ENCODE measurements at regions not wholly inside any gene's neighbourhood (a gene's known extent, or its start where the extent isn't known, plus 50 kb on each side); places are given as distances from the start of the nearest gene placed in this dataset.

- Mint-ChIP-seq H3K27me3 (no peaks in the 10 kb centered on the region), H3K4me3 (no peak overlapping the region), H3K27ac (no peak overlapping the region), H3K36me3 (ENCODE audit: low read depth) (peaks cover 43% of the 10 kb centered on the region), H3K9me3 (peaks cover 16% of the 10 kb centered on the region), H3K4me1 (peaks cover 26% of the 10 kb centered on the region)
- DNase-seq = no peak
- ChIA-PET CTCF (no interaction called here), POLR2A (no interaction called here)
These were observed 49.7 kb downstream of the KLF12 start for GRCh38 chr13:74084375-74084935.

DNA sequence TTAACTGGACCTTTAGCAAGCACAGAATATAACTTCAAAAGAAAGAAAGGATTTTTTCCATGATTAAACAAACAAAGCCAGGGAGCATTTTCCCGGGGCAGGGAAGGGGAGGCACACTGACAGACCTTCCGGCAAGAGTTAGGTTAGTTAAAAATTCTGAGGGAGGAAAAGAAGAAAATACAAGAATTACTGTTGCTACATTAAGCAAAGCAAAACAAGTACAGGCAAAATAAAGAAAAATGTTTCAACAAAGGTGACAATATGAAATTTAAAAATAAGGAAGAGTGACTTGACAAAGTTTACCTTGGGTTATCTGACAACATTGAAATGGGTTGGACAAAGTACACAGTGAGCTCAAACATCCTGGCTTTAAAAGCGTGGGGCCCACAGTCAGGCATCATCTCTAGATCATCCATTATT is 51.5 kb downstream of the KLF12 start:
- POLR2A ChIA-PET = no interaction called here
- no peaks in the 10 kb centered on the region for H3K27me3 Mint-ChIP-seq
- CTCF ChIA-PET = no interaction called here

GRCh38 chr13:74080762-74081161 is 53.4 kb downstream of the KLF12 start:
- no peak overlapping the region for H3K4me3 Mint-ChIP-seq
- peaks cover 16% of the 10 kb centered on the region for H3K4me1 Mint-ChIP-seq
- ChIA-PET CTCF (interaction anchor here (0.6 kb wide), 1 partner anchor 111 kb away, joined by 3 read pairs; no protein-coding TSS in a partner anchor), POLR2A (interaction anchor here (0.6 kb wide), 1 partner anchor 10 kb away, joined by 5 read pairs; no protein-coding TSS in a partner anchor)
- peaks cover 37% of the 10 kb centered on the region for H3K36me3 Mint-ChIP-seq (ENCODE audit: low read depth)
- peaks cover 13% of the 10 kb centered on the region for H3K9me3 Mint-ChIP-seq
- DNase-seq = no peak
- no peak overlapping the region for H3K27ac Mint-ChIP-seq
- no peaks in the 10 kb centered on the region for H3K27me3 Mint-ChIP-seq

More for the DNA sequence above, 51.5 kb downstream of the KLF12 start:
- no peak for DNase-seq
- peaks cover 16% of the 10 kb centered on the region for H3K9me3 Mint-ChIP-seq
- H3K36me3 Mint-ChIP-seq (ENCODE audit: low read depth) = peaks cover 46% of the 10 kb centered on the region
- peaks cover 20% of the 10 kb centered on the region for H3K4me1 Mint-ChIP-seq
- no peak overlapping the region for H3K27ac Mint-ChIP-seq
- no peak overlapping the region for H3K4me3 Mint-ChIP-seq

GRCh38 chr13:74077792-74078191 is 56.4 kb downstream of the KLF12 start:
- Mint-ChIP-seq H3K4me1 (peaks cover 35% of the 10 kb centered on the region), H3K27me3 (no peaks in the 10 kb centered on the region), H3K36me3 (ENCODE audit: low read depth) (peaks cover 47% of the 10 kb centered on the region), H3K27ac (no peak overlapping the region), H3K4me3 (no peak overlapping the region), H3K9me3 (peaks cover 13% of the 10 kb centered on the region)
- CTCF ChIA-PET = interaction anchor here (0.6 kb wide), 1 partner anchor 477 kb away, joined by 3 read pairs; no protein-coding TSS in a partner anchor
- POLR2A ChIA-PET = no interaction called here
- DNase-seq = no peak

- no peak overlapping the region for H3K27ac Mint-ChIP-seq
- CTCF ChIA-PET = interaction anchor here (1.3 kb wide), 1 partner anchor 9 kb away, joined by 4 read pairs; no protein-coding TSS in a partner anchor
- peaks cover 10% of the 10 kb centered on the region for H3K9me3 Mint-ChIP-seq
These were observed 56.8 kb downstream of the KLF12 start for GRCh38 chr13:74077375-74077774.

DNA sequence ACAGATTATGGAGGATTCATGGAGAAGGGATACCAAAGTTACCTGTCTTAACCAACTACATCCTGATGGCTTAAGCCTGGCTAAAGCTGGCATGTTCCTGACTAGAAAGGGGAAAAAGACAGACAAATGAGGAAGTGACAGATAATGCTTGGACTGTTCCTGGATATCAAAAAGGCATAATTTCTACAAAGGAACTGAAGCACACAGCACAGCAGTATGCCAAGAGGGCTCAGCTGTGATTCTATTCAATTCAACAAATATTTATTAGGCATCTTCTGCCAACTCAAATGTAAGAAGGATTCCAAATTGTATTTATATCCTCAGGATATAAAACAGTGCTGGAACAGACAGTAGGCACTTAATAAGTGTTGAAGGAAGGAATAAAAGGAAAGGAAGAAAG is 59.5 kb downstream of the KLF12 start:
- Mint-ChIP-seq H3K4me3 (no peak overlapping the region), H3K4me1 (peaks cover 38% of the 10 kb centered on the region), H3K9me3 (peaks cover 5% of the 10 kb centered on the region), H3K36me3 (ENCODE audit: low read depth) (peaks cover 36% of the 10 kb centered on the region), H3K27me3 (no peaks in the 10 kb centered on the region), H3K27ac (no peak overlapping the region)
- DNase-seq = no peak
- ChIA-PET POLR2A (no interaction called here), CTCF (interaction anchor here (2.1 kb wide), 1 partner anchor 12 kb away, joined by 10 read pairs; no protein-coding TSS in a partner anchor)

More at GRCh38 chr13:74077375-74077774, 56.8 kb downstream of the KLF12 start:
- POLR2A ChIA-PET = no interaction called here
- Mint-ChIP-seq H3K4me1 (peaks cover 32% of the 10 kb centered on the region), H3K27me3 (no peaks in the 10 kb centered on the region), H3K36me3 (ENCODE audit: low read depth) (peaks cover 45% of the 10 kb centered on the region), H3K4me3 (no peak overlapping the region)
- DNase-seq = no peak

DNA sequence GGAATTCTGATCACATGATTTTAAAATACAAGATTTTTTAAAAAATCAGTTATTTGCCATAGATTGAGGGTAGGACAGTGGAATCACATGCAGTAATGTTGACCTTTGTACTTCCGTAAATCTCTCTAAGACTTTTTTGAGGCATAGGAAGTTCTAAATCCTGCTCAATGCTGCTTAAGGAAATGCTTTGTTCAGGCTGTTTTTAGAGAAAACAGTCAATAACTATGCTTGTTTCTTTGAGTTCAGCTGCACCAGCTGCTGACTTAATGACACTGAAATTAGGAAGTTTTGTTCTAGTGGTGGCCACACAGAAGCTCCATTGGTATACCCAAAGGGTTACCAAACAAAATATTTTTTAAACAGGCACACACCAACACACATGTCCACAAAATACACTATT is 60.9 kb downstream of the KLF12 start:
- Mint-ChIP-seq H3K4me1 (peaks cover 51% of the 10 kb centered on the region), H3K27me3 (no peaks in the 10 kb centered on the region), H3K4me3 (no peak overlapping the region), H3K27ac (no peak overlapping the region), H3K9me3 (peaks cover 11% of the 10 kb centered on the region), H3K36me3 (ENCODE audit: low read depth) (peaks cover 37% of the 10 kb centered on the region)
- no peak for DNase-seq
- CTCF ChIA-PET = interaction anchor here (0.6 to 2.1 kb wide), 4 partner anchors 11 to 829 kb away, joined by 3 to 10 read pairs (median 4); no protein-coding TSS in a partner anchor
- POLR2A ChIA-PET = no interaction called here

GRCh38 chr13:74070513-74070912 is 63.7 kb downstream of the KLF12 start:
- ChIA-PET CTCF (no interaction called here), POLR2A (interaction anchor here (0.7 kb wide), 2 partner anchors 10 to 23 kb away, joined by 3 to 5 read pairs; no protein-coding TSS in a partner anchor)
- Mint-ChIP-seq H3K27ac (peak overlapping the region; percentile 86), H3K4me3 (peak overlapping the region; percentile 64), H3K4me1 (peaks cover 67% of the 10 kb centered on the region), H3K27me3 (no peaks in the 10 kb centered on the region), H3K36me3 (ENCODE audit: low read depth) (peaks cover 53% of the 10 kb centered on the region), H3K9me3 (peaks cover 14% of the 10 kb centered on the region)
- DNase-seq = no peak

- Mint-ChIP-seq H3K4me1 (peaks cover 66% of the 10 kb centered on the region), H3K9me3 (peaks cover 14% of the 10 kb centered on the region), H3K27me3 (no peaks in the 10 kb centered on the region), H3K36me3 (ENCODE audit: low read depth) (peaks cover 51% of the 10 kb centered on the region), H3K4me3 (peak overlapping the region; percentile 64), H3K27ac (peak overlapping the region; percentile 86)
- POLR2A ChIA-PET = interaction anchor here (0.5 to 0.7 kb wide), 3 partner anchors 10 to 24 kb away, joined by 3 to 5 read pairs (median 5); no protein-coding TSS in a partner anchor
- CTCF ChIA-PET = no interaction called here
- DNase-seq = peak; percentile 48
These were observed 64.1 kb downstream of the KLF12 start for GRCh38 chr13:74070065-74070464.

DNA sequence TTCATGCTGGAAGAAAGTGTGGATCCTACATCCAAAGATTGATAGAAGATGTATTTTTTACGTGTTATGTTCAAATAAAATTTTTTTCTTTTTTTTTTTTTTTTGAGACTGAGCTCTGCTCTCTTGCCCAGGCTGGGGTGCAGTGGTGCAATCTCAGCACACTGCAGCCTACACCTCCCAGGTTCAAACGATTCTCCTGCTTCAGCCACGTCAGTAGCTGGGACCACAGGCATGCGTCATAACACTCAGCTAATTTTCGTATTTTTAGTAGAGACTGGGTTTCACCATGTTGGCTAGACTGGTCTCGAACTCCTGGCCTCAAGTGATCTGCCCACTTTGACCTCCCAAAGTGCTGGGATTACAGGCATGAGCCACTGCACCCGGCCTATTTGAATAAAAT is 65.7 kb downstream of the KLF12 start:
- ChIA-PET POLR2A (no interaction called here), CTCF (interaction anchor here (0.6 to 1.5 kb wide), 3 partner anchors 8 to 518 kb away, joined by 3 to 4 read pairs (median 4); no protein-coding TSS in a partner anchor)
- H3K27ac Mint-ChIP-seq = no peak overlapping the region
- peaks cover 55% of the 10 kb centered on the region for H3K36me3 Mint-ChIP-seq (ENCODE audit: low read depth)
- no peak overlapping the region for H3K4me3 Mint-ChIP-seq
- peaks cover 70% of the 10 kb centered on the region for H3K4me1 Mint-ChIP-seq
- no peak for DNase-seq
- peaks cover 14% of the 10 kb centered on the region for H3K9me3 Mint-ChIP-seq
- H3K27me3 Mint-ChIP-seq = no peaks in the 10 kb centered on the region

GRCh38 chr13:74067818-74068217 is 66.4 kb downstream of the KLF12 start:
- Mint-ChIP-seq H3K27me3 (no peaks in the 10 kb centered on the region), H3K27ac (no peak overlapping the region), H3K36me3 (ENCODE audit: low read depth) (peaks cover 54% of the 10 kb centered on the region), H3K4me1 (peaks cover 73% of the 10 kb centered on the region), H3K4me3 (no peak overlapping the region), H3K9me3 (peaks cover 12% of the 10 kb centered on the region)
- ChIA-PET POLR2A (no interaction called here), CTCF (interaction anchor here (1.2 to 1.5 kb wide), 2 partner anchors 9 to 63 kb away, joined by 4 read pairs; no protein-coding TSS in a partner anchor)
- DNase-seq = no peak

GRCh38 chr13:74066937-74067336 is 67.3 kb downstream of the KLF12 start:
- H3K4me1 Mint-ChIP-seq = peaks cover 82% of the 10 kb centered on the region
- H3K4me3 Mint-ChIP-seq = no peak overlapping the region
- H3K36me3 Mint-ChIP-seq (ENCODE audit: low read depth) = peaks cover 52% of the 10 kb centered on the region
- CTCF ChIA-PET = interaction anchor here (0.9 kb wide), 1 partner anchor 28 kb away, joined by 3 read pairs; no protein-coding TSS in a partner anchor
- no peaks in the 10 kb centered on the region for H3K27me3 Mint-ChIP-seq
- no peak overlapping the region for H3K27ac Mint-ChIP-seq
- POLR2A ChIA-PET = no interaction called here
- DNase-seq = no peak
- peaks cover 11% of the 10 kb centered on the region for H3K9me3 Mint-ChIP-seq

DNA sequence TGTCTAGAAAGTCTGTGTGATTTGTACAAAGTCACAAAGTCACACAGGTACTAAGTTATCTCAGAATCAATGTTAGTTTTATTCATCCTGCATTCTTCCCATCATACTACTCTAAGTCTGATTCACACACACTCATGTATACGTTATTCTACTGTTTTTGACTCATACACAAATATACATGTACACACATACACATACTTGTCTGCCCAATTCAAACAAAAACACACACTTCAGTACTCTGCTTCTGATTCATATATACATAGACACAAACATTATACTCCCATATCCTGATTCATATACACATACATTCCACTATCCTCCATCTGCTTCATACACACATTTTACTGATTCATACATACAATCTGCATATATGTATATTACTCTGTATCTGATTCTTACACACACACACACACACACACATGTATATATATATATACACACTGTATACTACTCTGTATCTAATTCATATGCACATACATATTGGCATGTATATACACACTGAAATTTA is 69.3 kb downstream of the KLF12 start:
- no peak for DNase-seq
- no peak overlapping the region for H3K27ac Mint-ChIP-seq
- peaks cover 85% of the 10 kb centered on the region for H3K4me1 Mint-ChIP-seq
- peaks cover 16% of the 10 kb centered on the region for H3K9me3 Mint-ChIP-seq
- no peak overlapping the region for H3K4me3 Mint-ChIP-seq
- no peaks in the 10 kb centered on the region for H3K27me3 Mint-ChIP-seq
- H3K36me3 Mint-ChIP-seq (ENCODE audit: low read depth) = peaks cover 59% of the 10 kb centered on the region
- CTCF ChIA-PET = no interaction called here
- POLR2A ChIA-PET = no interaction called here

Data from activated CD4-positive, alpha-beta T cell treated with anti-CD3 and anti-CD28 coated beads, Interleukin-2, amount 10 ng/mL, durations not matched to agents 7 days and 5 days (primary cell).